IMR-90 (cell line): ENCODE measurements at regions not wholly inside any gene's neighbourhood (a gene's known extent, or its start where the extent isn't known, plus 50 kb on each side); places are given as distances from the start of the nearest gene placed in this dataset.

ENCODE experiments used
- ATAC-seq: fragments of 200-7000 bp; cut with Tn5 transposase; 2 replicates; pipeline ENCODE4 v1.9.1; 2020; ENCODE audit warnings: low read depth, mild to moderate bottlenecking, moderate library complexity
- BruUV-seq: library from RNA; stranded (reverse); fragments of 400-500 nt; replicated peaks from 2 replicates; lab custom pipeline; 2021; lab: Mats Ljungman, UMichigan
- CTCF ChIA-PET: fragments of 300-600 bp; formaldehyde crosslinking; extraction: SDS; loops from one replicate; lab custom pipeline; 2021; ENCODE audit warnings: antibody characterized with exemption; lab: Yijun Ruan, JAX
- POLR2A ChIA-PET: fragments of 300-600 bp; sonication (Branson Sonifier 250); formaldehyde crosslinking; loops from one replicate; lab custom pipeline; 2022; ENCODE audit warnings: antibody characterized with exemption; ENCODE audit not compliant: unreplicated experiment; lab: Charles Lee
- DNase-seq: peaks from one replicate; pipeline ENCODE4 v3.0.0; 2013
- H2AFZ ChIP-seq: replicated peaks from 2 replicates; pipeline ENCODE3; 2013; ENCODE audit warnings: low read length, mild to moderate bottlenecking; ENCODE audit not compliant: poor library complexity
- H2AK5ac ChIP-seq: 2 replicates; pipeline ENCODE4 v1.6.1; 2013; ENCODE audit warnings: low read depth, low read length, inconsistent platforms
- H2AK9ac ChIP-seq: replicated peaks from 2 replicates; pipeline ENCODE3; 2013; ENCODE audit warnings: mild to moderate bottlenecking, low read depth, low read length, moderate library complexity; ENCODE audit not compliant: poor library complexity
- H2BK120ac ChIP-seq: 2 replicates; pipeline ENCODE4 v1.6.1; 2013; ENCODE audit warnings: low read depth, low read length, inconsistent platforms
- H2BK15ac ChIP-seq: 3 replicates; pipeline ENCODE4 v1.6.1; 2013; ENCODE audit warnings: low read depth, low read length, inconsistent platforms
- H2BK20ac ChIP-seq: 2 replicates; pipeline ENCODE4 v1.6.1; 2013; ENCODE audit warnings: low read depth, mild to moderate bottlenecking, inconsistent platforms, low read length, moderate library complexity
- H2BK5ac ChIP-seq: 2 replicates; pipeline ENCODE4 v1.6.1; 2013; ENCODE audit warnings: mild to moderate bottlenecking, low read depth, low read length, inconsistent platforms; ENCODE audit not compliant: poor library complexity, severe bottlenecking
- H3K14ac ChIP-seq: replicated peaks from 2 replicates; pipeline ENCODE4 v1.6.1; 2013; ENCODE audit warnings: low read depth, low read length, inconsistent platforms
- H3K18ac ChIP-seq: 2 replicates; pipeline ENCODE4 v1.6.1; 2013; ENCODE audit warnings: low read depth, low read length, control low read depth
- H3K23ac ChIP-seq: 2 replicates; pipeline ENCODE4 v1.6.1; 2013; ENCODE audit warnings: low read depth, low read length, inconsistent platforms
- H3K27ac ChIP-seq: 2 replicates; pipeline ENCODE4 v1.5.1; 2013; ENCODE audit warnings: mild to moderate bottlenecking, control low read depth, low read length; ENCODE audit not compliant: insufficient read depth
- H3K27me3 ChIP-seq: 2 replicates; pipeline ENCODE4 v1.6.1; 2013; ENCODE audit warnings: low read length; ENCODE audit not compliant: control insufficient read depth, insufficient read depth
- H3K36me3 ChIP-seq: 2 replicates; pipeline ENCODE4 v1.6.1; 2013; ENCODE audit warnings: low read length, mixed read lengths; ENCODE audit not compliant: control insufficient read depth, insufficient read depth
- H3K4ac ChIP-seq: 2 replicates; pipeline ENCODE4 v1.6.1; 2013; ENCODE audit warnings: low read depth, low read length, inconsistent platforms
- H3K4me1 ChIP-seq: 2 replicates; pipeline ENCODE4 v1.6.1; 2013; ENCODE audit warnings: low read length, mixed read lengths; ENCODE audit not compliant: control insufficient read depth, insufficient read depth
- H3K4me2 ChIP-seq: 2 replicates; pipeline ENCODE4 v1.6.1; 2013; ENCODE audit warnings: low read depth, mild to moderate bottlenecking, control low read depth, low read length, moderate library complexity
- H3K4me3 ChIP-seq: 2 replicates; pipeline ENCODE4 v1.5.1; 2013; ENCODE audit warnings: low read depth, mild to moderate bottlenecking, control low read depth, low read length, moderate library complexity; ENCODE audit not compliant: insufficient read depth
- H3K56ac ChIP-seq: 2 replicates; pipeline ENCODE4 v1.6.1; 2013; ENCODE audit warnings: low read length, inconsistent platforms; ENCODE audit not compliant: insufficient read depth; ENCODE audit errors: extremely low read depth
- H3K79me1 ChIP-seq, 2 experiments: 2 replicates each; pipeline ENCODE4 v1.6.1; 2013; ENCODE audit warnings: low read length in 2 of 2, inconsistent platforms in 1 of 2, low read depth in 1 of 2
- H3K9ac ChIP-seq: 2 replicates; pipeline ENCODE4 v1.6.1; 2013; ENCODE audit warnings: low read depth, low read length, control low read depth
- H3K9me1 ChIP-seq: 2 replicates; pipeline ENCODE4 v1.6.1; 2013; ENCODE audit warnings: low read length, inconsistent platforms; ENCODE audit not compliant: insufficient read depth
- H3K9me3 ChIP-seq: 2 replicates; pipeline ENCODE4 v1.6.1; 2013; ENCODE audit warnings: low read length; ENCODE audit not compliant: control insufficient read depth, insufficient read depth
- H4K20me1 ChIP-seq: 2 replicates; pipeline ENCODE4 v1.6.1; 2013; ENCODE audit warnings: low read length, inconsistent platforms; ENCODE audit not compliant: insufficient read depth
- H4K5ac ChIP-seq: 2 replicates; pipeline ENCODE4 v1.6.1; 2013; ENCODE audit warnings: mild to moderate bottlenecking, low read depth, low read length, control low read depth
- H4K8ac ChIP-seq, 2 experiments: 2 replicates each; pipeline ENCODE4 v1.6.1; 2013; ENCODE audit warnings: low read depth in 2 of 2, low read length in 2 of 2, control low read depth in 1 of 2, inconsistent platforms in 1 of 2
- H4K91ac ChIP-seq: 2 replicates; pipeline ENCODE4 v1.6.1; 2013; ENCODE audit warnings: low read depth, low read length, inconsistent platforms; ENCODE audit not compliant: insufficient read depth
- BHLHE40 ChIP-seq: fragments of 150-350 bp; IDR thresholded peaks from 2 replicates; pipeline ENCODE4 v1.6.1; 2016; ENCODE audit warnings: mild to moderate bottlenecking, low read depth, low read length
- CEBPB ChIP-seq: IDR thresholded peaks from 2 replicates; pipeline ENCODE4 v1.6.1; 2012; ENCODE audit warnings: low read depth, low read length, improper control_type of control experiment
- CTCF ChIP-seq: conservative IDR thresholded peaks from 2 replicates; pipeline ENCODE4 v1.5.1; 2012; ENCODE audit warnings: mild to moderate bottlenecking, low read depth, low read length, improper control_type of control experiment
- NFE2L2 ChIP-seq: fragments of 150-350 bp; IDR thresholded peaks from 2 replicates; pipeline ENCODE4 v1.6.1; 2016; ENCODE audit warnings: low read depth, mild to moderate bottlenecking, low read length
- RCOR1 ChIP-seq: IDR thresholded peaks from 2 replicates; pipeline ENCODE4 v1.6.1; 2012; ENCODE audit warnings: mild to moderate bottlenecking, low read length, improper control_type of control experiment; ENCODE audit not compliant: insufficient replicate concordance
- SMC3 ChIP-seq: fragments of 150-350 bp; IDR thresholded peaks from 2 replicates; pipeline ENCODE4 v1.6.1; 2016; ENCODE audit warnings: low read depth, mild to moderate bottlenecking, antibody characterized with exemption, low read length, moderate library complexity
- WGBS, 2 experiments: methylation state at CpG; one replicate each; pipeline versions ENCODE4 v1.1.5 to v1.1.7; 2013; ENCODE audit warnings: missing lambda C conversion rate in 2 of 2; ENCODE audit not compliant: insufficient read length in 1 of 2; ENCODE audit errors: extremely low coverage in 2 of 2; 5-methylcytosine and 5-hydroxymethylcytosine counted together
- dilution Hi-C: fragments of 300-500 bp; cut with HindIII; formaldehyde crosslinking; loops from one replicate; pipeline ENCODE4 v1.14.3; 2018; ENCODE audit warnings: low sequenced_read_pairs; ENCODE audit not compliant: unreplicated experiment
- in situ Hi-C: fragments of 300-500 bp; cut with MboI; formaldehyde crosslinking; loops from 3 replicates; pipeline ENCODE4 v1.14.3; 2019; ENCODE audit warnings: low sequenced_read_pairs, inconsistent platforms, mixed read lengths
- intact Hi-C: fragments of 100-400 bp; cut with micrococcal nuclease; formaldehyde crosslinking; loops from 2 replicates; pipeline ENCODE4 v1.10.0; 2022
- TF ChIP-seq, protein P1 (sequence below): fragments of 150-350 bp; IDR thresholded peaks from 2 replicates; pipeline ENCODE4 v1.6.1; 2016; ENCODE audit warnings: low read depth, mild to moderate bottlenecking, low read length, moderate library complexity, borderline replicate concordance

DNA sequence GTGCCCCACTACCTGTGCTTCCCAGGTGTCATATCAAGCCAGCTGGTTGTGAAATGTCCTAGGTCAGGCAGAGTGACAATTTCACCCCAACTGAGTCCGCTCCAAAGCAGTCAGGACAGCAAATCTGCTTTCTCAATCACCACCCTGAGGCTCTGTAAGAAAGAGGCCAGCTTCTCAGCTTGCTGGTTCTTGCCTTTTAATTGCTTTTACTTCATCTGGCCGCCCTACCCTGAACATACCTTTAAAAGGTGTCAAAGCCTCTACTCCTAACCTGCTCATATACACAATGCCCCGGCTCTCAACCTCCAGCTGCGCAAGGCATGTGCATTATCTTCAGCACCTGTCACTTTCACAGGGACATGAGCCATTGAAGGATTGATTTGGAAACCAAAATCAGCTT, 581.6 kb downstream of the NPHP4 start:
- H2BK20ac ChIP-seq, result no peak overlapping the region
- no peak overlapping the region for H3K4me2 ChIP-seq
- no peak overlapping the region for H2BK120ac ChIP-seq
- no peaks in the 10 kb centered on the region for H3K9me1 ChIP-seq
- H3K56ac ChIP-seq, result no peak overlapping the region
- no peak overlapping the region for H2AFZ ChIP-seq
- POLR2A ChIA-PET, result no interaction called here
- no peak overlapping the region for H3K9ac ChIP-seq
- no peak overlapping the region for H3K4me3 ChIP-seq
- H3K4me1 ChIP-seq, result no peaks in the 10 kb centered on the region
- no TSS peak for BruUV-seq
- DNase-seq (no peak), ATAC-seq (no peak)
- no peak overlapping the region for H4K5ac ChIP-seq
- intact Hi-C loops, result no loop called here
- in situ Hi-C loops, result no loop called here
- H3K79me1 ChIP-seq, result no peaks in the 10 kb centered on the region
- H2BK15ac ChIP-seq, result no peak overlapping the region
- H3K23ac ChIP-seq, result no peak overlapping the region
- CTCF ChIA-PET, result no interaction called here
- no peak overlapping the region for H2AK9ac ChIP-seq
- no peak overlapping the region for H3K27ac ChIP-seq
- no peaks in the 10 kb centered on the region for H4K20me1 ChIP-seq
- H3K36me3 ChIP-seq, result no peaks in the 10 kb centered on the region
- H3K9me3 ChIP-seq, result peaks cover 48% of the 10 kb centered on the region
- TF ChIP-seq NFE2L2 (no peak), CEBPB (no peak), BHLHE40 (no peak), SMC3 (no peak), RCOR1 (no peak), CTCF (no peak)
- TF ChIP-seq, protein P1, sequence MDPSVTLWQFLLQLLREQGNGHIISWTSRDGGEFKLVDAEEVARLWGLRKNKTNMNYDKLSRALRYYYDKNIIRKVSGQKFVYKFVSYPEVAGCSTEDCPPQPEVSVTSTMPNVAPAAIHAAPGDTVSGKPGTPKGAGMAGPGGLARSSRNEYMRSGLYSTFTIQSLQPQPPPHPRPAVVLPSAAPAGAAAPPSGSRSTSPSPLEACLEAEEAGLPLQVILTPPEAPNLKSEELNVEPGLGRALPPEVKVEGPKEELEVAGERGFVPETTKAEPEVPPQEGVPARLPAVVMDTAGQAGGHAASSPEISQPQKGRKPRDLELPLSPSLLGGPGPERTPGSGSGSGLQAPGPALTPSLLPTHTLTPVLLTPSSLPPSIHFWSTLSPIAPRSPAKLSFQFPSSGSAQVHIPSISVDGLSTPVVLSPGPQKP, result no peak
- 0% methylated on average over 1 of the region's 4 CpGs; no CpG with 5 or more reads in 1 of the 2 experiments for WGBS, 2 experiments
- dilution Hi-C loops, result no loop called here
- no peak overlapping the region for H2AK5ac ChIP-seq
- H3K14ac ChIP-seq, result no peak overlapping the region
- H2BK5ac ChIP-seq, result no peak overlapping the region
- H4K8ac ChIP-seq, result no peak overlapping the region
- H3K27me3 ChIP-seq, result no peaks in the 10 kb centered on the region
- no peak overlapping the region for H3K18ac ChIP-seq
- H4K91ac ChIP-seq, result no peak overlapping the region
- H3K4ac ChIP-seq, result no peak overlapping the region
